Ishikawa (cell line): ENCODE measurements at regions not wholly inside any gene's neighbourhood (a gene's known extent, or its start where the extent isn't known, plus 50 kb on each side); places are given as distances from the start of the nearest gene placed in this dataset.

Source experiments
- CEBPB ChIP-seq: IDR thresholded peaks from 2 replicates; pipeline ENCODE4 v1.6.1; 2012
- CREB1 ChIP-seq: IDR thresholded peaks from 2 replicates; pipeline ENCODE4 v1.6.1; 2012; ENCODE audit warnings: low read depth
- EGR1 ChIP-seq: IDR thresholded peaks from 2 replicates; pipeline ENCODE4 v1.6.1; 2012
- EP300 ChIP-seq: IDR thresholded peaks from 2 replicates; pipeline ENCODE4 v1.6.1; 2012; ENCODE audit warnings: borderline replicate concordance
- FOXM1 ChIP-seq: IDR thresholded peaks from 2 replicates; pipeline ENCODE4 v1.6.1; 2012; ENCODE audit warnings: low read depth, borderline replicate concordance
- MAX ChIP-seq: IDR thresholded peaks from 2 replicates; pipeline ENCODE4 v1.6.1; 2012
- NFIC ChIP-seq: IDR thresholded peaks from 2 replicates; pipeline ENCODE4 v1.6.1; 2012
- RAD21 ChIP-seq: IDR thresholded peaks from 2 replicates; pipeline ENCODE4 v1.6.1; 2012; ENCODE audit warnings: low read depth
- REST ChIP-seq: IDR thresholded peaks from 2 replicates; pipeline ENCODE4 v1.6.1; 2012; ENCODE audit warnings: low read depth, mild to moderate bottlenecking
- TAF1 ChIP-seq: IDR thresholded peaks from 2 replicates; pipeline ENCODE4 v1.6.1; 2012; ENCODE audit warnings: low read depth, mild to moderate bottlenecking
- TCF12 ChIP-seq: IDR thresholded peaks from 2 replicates; pipeline ENCODE4 v1.6.1; 2012; ENCODE audit warnings: low read depth
- TEAD4 ChIP-seq: IDR thresholded peaks from 2 replicates; pipeline ENCODE4 v1.6.1; 2012
- YY1 ChIP-seq: IDR thresholded peaks from 2 replicates; pipeline ENCODE4 v1.6.1; 2012; ENCODE audit warnings: low read depth
- ZBTB7A ChIP-seq: IDR thresholded peaks from 2 replicates; pipeline ENCODE4 v1.6.1; 2012; ENCODE audit warnings: low read depth

GRCh38 chr6:143569040-143569439 lies 57.5 kb upstream of the FUCA2 start:
- TF ChIP-seq CEBPB = no peak
- TF ChIP-seq TCF12 = no peak
- TF ChIP-seq YY1 = no peak
- TF ChIP-seq EP300 = no peak
- TF ChIP-seq TAF1 = no peak
- no peak for TF ChIP-seq MAX
- TF ChIP-seq REST = no peak
- TF ChIP-seq EGR1 = no peak
- no peak for TF ChIP-seq RAD21
- TF ChIP-seq CREB1 = no peak
- no peak for TF ChIP-seq FOXM1
- no peak for TF ChIP-seq TEAD4
- no peak for TF ChIP-seq NFIC
- TF ChIP-seq ZBTB7A = no peak
